ENCODE measurements at regions not wholly inside any gene's neighbourhood (a gene's known extent, or its start where the extent isn't known, plus 50 kb on each side); places are given as distances from the start of the nearest gene placed in this dataset.

GRCh38 chr2:223532161-223532560, 70.0 kb downstream of the SCG2 start:
- TF ChIP-seq CTCF (IDR thresholded peaks at IDR 0.05) = no peak
- TF ChIP-seq MAX (IDR thresholded peaks at IDR 0.05; ENCODE audit: low read depth) = no peak
- no peak for TF ChIP-seq USF2 (IDR thresholded peaks at IDR 0.05; ENCODE audit: borderline replicate concordance, low read depth, low read length)
- no peak for TF ChIP-seq RAD21 (IDR thresholded peaks at IDR 0.05; ENCODE audit: low read length)
- no peak for TF ChIP-seq EZH2phosphoT487 (IDR thresholded peaks at IDR 0.05; ENCODE audit: borderline replicate concordance, low read depth)
- TF ChIP-seq RFX5 (IDR thresholded peaks at IDR 0.05; ENCODE audit: low read length) = no peak
- TF ChIP-seq FOXM1 (IDR thresholded peaks at IDR 0.05; ENCODE audit: low read depth) = no peak
- TF ChIP-seq TAF1 (IDR thresholded peaks at IDR 0.05; ENCODE audit: borderline replicate concordance, low read depth, low read length) = no peak
- no peak for TF ChIP-seq EP300 (IDR thresholded peaks at IDR 0.05; ENCODE audit: borderline replicate concordance in 1 of 2, low read depth in 1 of 2, low read length in 1 of 2)

Measured in SK-N-SH (cell line).